Muscle of arm (tissue), 1 donor: ENCODE measurements at regions not wholly inside any gene's neighbourhood (a gene's known extent, or its start where the extent isn't known, plus 50 kb on each side); places are given as distances from the start of the nearest gene placed in this dataset.
A peak's percentile ranks its signal among the peaks of the same experiment; 100 is the strongest.

Source experiments
- DNase-seq: peaks from one replicate; pipeline ENCODE4 v3.0.0-alpha.2; 2013

DNA sequence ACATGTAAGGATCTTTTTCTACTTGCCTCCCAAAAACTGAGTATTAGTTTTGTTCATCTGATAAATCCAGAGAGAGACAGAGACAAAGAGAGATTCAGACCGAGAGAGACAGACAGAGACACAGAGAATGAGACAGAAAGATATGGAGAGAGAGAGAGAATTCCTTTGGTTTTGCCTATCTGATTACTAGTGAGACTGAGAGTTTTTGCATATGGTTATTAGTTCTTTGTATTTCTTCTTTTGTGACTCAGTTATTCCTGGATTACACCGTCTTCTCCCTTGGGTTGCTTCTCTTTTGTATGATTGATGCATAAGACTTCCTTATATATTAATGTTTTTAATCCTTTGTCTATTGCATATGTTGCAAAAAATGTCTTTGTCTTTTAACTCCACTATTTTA lies 91.2 kb upstream of the SPATA31C2 start:
- DNase-seq = no peak

DNA sequence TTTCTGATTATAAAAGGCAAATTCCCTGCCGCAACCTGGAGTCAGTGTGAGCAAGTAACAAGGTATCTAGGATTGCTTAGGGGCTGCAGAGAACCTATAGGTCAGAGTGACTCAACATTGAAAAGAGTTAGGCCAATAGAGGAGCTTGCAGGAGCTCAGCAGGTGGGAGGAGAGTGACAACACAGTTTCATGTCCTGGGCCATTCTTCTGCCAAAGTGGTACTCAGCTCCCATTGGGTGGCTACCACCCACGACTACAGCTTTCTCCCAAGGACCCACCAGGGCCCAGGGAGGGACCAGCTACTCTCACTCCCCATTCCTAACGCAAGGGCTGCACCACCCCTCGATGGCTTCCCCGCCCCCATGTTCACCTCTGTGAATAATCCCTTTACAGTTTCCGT lies 86.7 kb upstream of the SPATA31C2 start:
- DNase-seq = no peak

DNA sequence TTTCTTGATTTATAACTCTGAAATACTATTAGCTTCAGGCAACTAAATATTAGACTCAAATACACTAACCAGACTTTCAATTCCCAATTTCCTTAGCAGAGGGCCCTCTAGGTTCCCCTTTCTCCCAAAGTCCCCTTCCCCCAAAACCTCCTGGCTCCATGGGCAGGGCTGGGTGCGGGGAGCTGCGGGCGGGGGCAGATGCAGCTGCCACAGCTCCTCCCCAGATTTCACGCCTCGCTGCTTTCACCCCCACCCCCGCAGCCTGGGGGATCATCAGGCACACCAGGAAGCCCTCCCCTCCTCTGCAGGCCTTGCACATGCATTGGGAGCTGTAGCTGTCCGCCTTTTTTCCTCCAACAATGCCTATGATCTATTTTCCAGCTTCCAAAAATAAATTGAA lies 82.8 kb upstream of the SPATA31C2 start:
- DNase-seq = no peak

DNA sequence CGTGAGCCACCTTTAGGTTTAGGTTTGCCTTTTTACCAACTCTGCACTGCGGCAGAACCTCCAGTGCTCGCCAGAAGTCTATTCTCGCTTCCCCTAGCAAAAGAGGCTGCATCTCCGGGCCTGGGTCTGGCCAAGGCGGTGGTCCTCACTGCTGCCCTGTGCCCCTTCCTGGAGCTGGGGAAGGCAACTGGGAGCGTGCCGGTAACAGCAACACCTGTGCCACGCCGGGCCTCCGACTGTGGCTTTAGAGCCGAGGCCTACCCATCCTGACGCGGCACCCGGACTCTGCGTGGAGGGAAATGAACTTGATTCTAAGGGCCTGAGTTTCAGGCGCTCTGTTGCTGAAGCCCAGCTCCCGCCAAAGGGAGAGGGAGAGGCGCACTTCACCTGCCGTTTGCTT lies 82.4 kb upstream of the SPATA31C2 start:
- no peak for DNase-seq

DNA sequence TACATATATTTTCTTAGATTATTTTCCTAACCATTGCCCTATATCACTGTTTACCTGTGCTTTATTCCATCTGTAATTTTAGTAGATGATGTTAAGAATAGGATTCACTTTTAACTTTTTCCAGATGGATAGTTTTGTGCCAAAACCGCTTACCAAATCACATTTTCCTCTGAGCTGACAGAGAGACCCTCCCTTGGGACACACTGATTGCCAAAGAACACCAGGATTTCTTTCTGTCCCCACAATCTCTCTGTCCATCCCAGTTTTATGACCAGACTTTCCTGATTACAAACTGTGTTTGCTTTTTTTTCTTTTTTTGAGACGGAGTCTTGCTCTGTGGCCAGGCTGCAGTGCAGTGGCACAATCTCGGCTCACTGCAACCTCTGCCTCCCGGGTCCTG lies 81.3 kb upstream of the SPATA31C2 start:
- DNase-seq = no peak

DNA sequence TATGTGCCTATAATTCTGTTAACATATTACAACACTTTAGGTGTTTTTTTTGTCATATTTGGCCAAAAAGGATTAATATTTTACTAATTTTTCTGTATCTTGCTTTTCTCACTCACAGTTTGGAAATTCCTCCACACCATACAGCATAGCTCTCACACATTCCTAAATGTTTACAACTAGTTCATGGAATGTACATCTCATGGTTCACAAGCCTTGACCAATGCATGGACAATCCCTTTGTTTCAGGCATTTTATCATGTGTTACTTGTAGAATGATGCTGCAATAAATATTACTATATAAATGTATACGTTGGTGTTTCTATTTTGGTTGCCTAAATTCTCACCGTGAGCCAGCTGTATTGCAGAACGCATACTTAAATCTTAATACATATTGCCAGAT lies 80.5 kb upstream of the SPATA31C2 start:
- DNase-seq = no peak

DNA sequence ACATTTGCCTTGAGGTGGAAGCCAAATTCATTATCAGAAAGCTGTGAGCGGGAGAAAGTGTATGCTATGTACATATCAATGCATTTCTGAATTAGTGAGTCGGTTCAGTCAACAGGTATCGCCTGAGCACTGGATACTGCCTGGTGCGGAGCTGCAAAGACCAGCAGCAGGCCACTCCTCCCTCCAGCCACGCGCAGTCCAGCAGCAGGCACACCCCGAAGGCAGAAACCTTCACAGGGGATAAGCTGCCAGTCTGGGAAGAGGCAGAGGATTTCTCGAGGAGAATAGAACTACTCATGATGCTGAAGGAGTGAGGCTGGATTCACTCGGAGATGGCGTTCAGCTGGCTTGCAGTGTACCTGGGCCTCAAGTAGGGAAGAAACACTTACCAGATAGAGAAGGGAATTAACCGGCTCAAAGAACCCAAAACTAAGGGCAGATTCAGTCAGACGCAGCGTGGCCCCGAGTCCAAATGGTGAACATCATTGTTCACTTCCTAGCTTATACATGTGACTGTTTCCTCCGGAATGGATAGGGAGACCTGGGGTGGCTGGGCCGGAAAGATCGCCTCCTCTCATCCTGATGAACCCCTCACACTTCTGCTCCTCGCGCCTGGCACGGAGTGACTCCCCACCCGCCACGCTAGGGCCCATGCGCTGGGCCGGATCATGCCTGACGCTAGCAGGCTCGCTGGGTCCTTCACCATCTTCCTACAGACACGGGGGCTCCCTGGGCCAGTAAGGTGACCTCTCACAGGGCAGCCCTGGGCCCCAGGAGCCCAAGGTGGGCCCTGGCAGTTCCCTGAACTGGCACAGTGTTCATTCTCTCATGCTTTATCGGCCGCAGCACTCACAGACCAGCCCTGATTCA lies 78.1 kb upstream of the SPATA31C2 start:
- DNase-seq = no peak

DNA sequence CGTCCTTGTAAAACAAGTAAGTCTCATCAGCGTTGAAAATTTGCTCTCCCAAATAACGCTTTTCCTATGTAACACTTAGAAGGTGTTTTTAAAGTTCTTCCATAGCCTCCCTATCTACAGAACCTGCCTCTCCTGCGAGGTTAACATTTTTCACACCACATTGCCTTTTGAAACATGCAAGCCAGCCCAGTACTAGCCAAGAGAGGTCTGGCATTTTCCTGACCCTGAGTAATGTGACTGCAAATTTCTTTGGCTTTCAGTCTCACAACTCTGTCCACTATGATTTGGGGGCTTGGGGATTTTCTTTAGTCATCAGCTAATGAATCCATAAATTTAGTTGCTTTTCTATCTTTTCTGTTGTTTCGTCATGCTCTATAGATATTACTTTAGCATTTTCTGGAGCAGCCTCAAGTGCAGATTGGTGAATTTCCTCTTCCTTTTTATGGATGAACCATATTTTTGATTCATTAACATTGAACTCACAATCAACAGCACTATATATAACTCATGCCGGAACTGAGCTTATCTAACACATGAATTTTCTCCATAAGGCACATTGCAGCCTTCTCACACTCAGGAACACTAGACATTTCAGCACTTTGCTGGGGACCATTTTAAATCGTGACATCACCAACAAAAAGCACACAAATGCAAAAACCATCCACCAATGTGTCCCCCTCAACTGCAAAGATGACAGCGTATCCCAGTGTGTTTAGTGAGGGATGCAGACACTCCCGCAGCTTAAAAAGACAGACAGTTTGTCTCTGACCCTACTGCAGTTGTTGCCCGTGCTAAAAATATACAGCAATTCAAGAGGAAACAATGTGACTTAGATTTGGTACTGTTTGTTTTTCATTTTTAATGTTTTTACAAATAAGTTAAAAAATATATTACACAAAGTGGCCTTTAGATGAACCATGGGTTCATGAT lies 77.2 kb upstream of the SPATA31C2 start:
- no peak for DNase-seq

DNA sequence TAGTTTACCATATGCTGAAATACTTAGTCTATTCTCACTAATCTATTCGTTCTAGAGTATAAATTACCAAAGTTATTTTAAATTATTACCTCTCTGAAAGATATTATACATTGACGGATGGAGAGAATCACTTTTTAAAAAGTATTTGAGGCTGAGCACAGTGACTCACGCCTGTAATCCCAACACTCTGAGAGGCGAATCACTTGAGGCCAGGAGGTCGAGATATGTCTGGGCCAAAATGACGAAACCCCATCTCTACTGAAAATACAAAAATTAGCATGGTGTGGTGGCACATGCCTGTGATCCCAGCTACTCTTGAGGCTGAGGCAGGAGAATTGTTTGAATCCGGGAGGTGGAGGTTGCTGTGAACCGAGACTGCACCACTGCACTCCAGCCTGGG lies 64.0 kb upstream of the SPATA31C2 start:
- DNase-seq = no peak

DNA sequence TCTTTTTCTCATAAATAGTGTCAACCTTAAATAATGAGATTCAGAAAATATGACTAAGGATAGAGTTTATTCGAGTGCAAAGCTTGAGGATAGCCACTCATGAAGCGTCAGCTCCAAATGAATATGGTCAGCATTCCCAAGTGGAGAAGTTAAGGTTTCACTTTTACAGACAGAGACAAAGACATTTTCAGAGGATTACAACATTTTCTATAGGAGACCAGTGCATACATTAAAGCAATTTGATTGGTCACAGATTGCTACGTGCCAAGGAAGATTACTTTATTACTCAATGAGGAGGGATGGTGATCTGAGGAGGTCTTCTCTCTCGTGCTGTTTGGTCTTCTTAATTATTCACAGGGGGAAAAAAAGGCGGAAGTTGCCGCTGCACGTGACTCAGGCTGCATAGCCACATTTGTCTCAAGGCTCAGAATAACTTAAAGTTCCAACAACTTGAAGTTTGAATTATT lies 60.1 kb upstream of the SPATA31C2 start:
- DNase-seq = peak; percentile 56

DNA sequence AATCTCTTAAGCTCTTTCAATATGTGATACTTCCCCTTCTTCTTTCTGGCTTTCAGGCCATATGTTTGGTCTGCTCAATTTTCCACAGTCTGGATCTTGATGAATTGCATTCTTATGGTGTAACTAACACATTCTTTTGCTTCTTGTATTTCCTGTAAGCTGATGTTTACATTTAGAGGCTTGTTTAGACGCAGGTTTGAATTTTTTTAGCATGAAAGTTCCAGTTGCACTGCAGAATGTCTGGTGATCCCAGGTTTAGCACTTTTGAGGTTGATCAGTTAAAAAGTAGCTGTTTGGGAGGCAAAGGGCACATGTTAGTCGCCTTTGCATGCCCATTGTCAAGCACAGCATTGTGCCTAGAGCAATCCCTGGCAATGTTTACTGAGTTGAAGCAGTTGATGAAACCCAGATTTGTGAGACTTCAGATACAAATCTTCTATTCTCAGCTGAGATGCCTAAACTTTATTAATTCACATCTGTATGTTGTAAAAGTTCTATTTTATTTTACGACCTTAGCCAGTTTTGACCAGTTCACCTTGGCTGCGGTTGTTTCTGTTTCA lies 59.6 kb upstream of the SPATA31C2 start:
- no peak for DNase-seq

DNA sequence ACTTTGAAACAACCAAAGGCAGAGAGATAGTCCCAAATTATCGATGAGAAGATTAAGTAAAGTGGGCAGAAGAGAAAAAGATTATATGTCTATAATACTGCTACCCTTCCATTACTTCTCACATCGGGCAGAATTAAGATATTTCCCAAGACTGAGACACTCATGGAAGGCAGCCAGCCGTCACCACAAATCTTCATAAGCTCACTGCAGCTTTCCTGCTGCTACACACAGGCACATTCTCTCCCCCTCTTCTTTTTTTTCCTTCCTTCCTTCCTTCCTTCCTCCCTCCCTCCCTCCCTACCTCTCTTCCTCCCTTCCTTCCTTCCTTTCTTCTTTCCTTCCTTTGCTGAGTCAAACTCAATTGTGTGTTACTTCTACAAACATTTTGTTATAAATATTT lies 58.7 kb upstream of the SPATA31C2 start:
- no peak for DNase-seq

DNA sequence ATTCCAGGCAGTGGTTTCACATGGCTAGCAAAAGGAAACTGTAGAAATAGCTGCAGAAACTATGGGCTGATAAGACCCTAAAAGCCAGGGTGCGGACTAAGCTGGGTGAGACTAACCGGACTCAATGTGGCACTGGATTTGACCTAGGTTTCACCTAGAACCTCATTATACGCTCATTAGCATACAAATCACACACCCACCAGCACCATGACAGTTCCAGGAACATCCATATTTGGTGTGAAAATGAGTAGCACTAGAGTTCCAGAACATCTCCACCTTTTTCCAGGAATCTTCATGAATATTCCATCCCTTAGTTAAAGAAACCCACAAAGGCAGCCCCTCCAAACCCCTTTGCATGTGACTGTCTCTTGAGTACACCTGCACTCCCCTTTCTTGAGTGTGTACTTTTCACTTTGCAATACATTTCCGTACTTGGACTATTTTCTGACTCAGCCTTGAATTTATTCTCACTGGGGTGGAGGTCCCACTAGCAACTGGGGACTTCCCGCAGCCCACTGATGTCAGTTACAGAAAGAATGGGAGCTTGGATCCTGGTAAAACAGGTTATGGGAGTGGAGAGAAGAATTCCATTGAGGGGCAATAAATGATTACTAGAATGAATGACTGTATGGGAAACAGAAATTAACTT lies 58.0 kb upstream of the SPATA31C2 start:
- no peak for DNase-seq

DNA sequence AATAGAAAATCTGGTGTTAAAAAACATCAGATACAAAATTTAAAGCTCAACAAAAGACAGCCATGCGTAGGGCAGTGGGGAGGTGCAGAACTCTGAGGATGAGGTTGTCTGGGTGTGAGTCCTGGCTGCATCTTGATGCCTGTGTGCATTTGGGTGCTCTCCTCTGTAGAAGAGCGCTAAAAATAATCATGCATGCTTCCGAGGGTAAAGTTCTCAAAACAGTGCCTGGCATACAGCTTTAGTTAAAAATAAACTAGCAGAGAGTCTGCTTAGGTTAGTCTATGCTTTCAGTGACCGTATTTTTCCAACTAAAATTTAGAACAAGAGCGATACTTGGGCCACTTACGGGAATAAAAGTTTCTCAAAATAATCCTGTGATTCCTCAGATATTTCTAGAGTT lies 55.5 kb upstream of the SPATA31C2 start:
- no peak for DNase-seq

DNA sequence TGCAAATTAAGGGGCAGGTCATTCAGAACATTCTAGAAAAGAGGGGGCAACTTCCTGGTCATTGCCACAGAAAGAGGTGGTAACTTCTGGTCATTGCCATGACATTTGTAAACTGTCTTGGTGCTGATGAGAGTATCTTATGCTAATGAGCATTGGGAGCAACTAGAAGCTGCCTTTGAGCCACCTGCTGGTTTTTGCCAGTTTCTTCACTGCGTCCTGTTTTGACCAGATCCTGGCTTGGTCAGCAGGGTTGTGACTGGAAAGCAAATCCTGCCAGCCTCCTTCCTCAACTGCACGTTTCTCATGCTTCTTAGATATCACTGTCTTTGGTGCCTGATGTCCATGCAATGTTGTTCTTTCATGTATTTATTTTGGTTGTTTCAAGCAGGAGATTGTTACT lies 53.2 kb upstream of the SPATA31C2 start:
- no peak for DNase-seq

DNA sequence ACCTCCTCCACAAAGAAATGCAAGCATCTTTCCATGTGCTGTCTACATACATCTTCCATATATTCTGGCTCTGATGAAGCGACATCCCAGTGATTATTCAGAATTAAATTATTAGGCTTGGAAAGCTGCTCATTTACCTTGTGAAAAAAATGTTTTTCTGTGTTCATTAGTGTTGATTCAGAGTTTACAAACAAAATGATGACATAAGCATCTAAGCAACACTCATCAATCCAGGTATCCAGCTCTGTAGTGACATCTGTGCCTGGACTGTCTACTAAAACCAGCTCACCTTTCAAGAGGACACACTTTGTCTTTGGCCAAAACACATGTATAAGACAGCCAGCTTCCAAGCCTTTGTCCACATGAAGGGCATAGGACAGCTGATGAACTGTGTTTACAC lies 51.1 kb upstream of the SPATA31C2 start:
- no peak for DNase-seq
